IPS DF 4.7 (cell line): ENCODE measurements at regions not wholly inside any gene's neighbourhood (a gene's known extent, or its start where the extent isn't known, plus 50 kb on each side); places are given as distances from the start of the nearest gene placed in this dataset.
"Not testable (repeated sequence)": the region's sequence is repeated elsewhere in the genome, so short reads cannot be mapped to it uniquely, and the experiment has no call there.

Experiments used
- DNase-seq: peaks from one replicate; pipeline ENCODE4 v3.0.0-alpha.2; 2013; ENCODE audit warnings: low spot score; ENCODE audit errors: extremely low read depth

DNA sequence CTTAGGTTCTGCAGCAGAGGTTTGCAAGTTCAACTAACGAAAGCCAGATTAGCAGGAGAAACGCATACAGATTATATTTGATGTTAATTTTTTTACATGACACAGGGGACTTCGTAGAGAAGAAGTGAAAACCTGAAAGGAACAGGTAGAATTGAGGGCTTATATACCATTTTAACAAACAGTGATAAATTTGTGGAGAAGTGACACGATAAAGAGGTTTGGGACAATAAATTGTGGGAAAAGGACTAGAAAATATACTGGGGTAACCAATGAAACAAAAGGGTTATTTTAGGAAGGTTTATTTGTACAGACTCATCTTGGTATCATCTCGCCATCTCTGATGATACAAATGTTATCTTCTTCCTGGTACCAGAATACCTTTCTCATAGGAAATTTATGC, 452.9 kb downstream of the SETD4 start:
- no peak for DNase-seq

- DNase-seq: no peak
Measured at GRCh38 chr21:35606578-35606977, 453.7 kb downstream of the SETD4 start.

- no peak for DNase-seq
Measured at GRCh38 chr21:35606146-35606545, 454.2 kb downstream of the SETD4 start.

GRCh38 chr21:35603494-35603893, 456.8 kb downstream of the SETD4 start:
- no peak for DNase-seq

DNA sequence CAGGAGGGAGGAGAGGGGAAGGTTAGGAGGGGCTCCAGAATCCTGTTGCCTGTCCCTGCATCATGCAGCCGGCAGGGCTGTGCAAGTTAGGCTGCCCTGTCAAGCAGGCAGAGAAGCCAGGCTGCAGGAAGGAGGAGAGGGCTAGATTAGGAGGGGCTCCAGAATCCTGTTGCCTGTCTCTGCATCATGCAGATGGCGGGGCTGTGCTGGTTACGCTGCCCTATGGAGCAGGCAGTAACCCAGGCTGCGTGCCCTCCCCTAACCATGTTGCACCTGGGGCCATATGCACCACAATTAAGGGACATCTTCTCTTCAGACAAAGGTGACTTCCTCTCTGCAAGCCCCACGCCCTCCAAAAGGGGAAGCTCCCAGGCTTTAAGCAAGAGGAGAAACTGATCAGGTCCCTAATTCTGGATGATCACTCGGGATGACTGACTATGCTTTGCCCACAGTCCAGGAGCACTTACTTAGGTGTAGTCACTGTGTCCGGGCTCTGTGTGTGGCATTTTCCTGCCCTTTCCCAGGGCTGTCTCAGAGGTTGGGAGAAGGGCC, 457.4 kb downstream of the SETD4 start:
- DNase-seq: no peak

DNA sequence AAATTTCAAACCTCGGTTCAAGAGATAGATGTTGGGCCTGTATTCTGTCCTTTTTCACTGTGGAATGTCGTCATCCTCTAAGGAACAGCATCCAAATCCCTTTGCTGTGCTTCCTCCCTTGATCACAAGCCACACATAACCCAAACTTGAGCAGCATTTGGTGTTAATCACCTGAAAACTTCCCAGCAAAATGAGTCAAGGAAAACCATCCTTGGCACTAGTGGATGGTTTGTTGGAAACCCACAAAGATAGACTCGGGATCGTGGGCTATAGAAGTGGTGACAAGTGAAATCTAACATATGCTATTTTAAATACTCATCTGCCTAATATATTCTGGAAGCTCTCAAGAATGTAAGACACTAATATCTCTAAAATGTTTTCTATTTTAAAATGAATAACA, 459.1 kb downstream of the SETD4 start:
- no peak for DNase-seq

DNA sequence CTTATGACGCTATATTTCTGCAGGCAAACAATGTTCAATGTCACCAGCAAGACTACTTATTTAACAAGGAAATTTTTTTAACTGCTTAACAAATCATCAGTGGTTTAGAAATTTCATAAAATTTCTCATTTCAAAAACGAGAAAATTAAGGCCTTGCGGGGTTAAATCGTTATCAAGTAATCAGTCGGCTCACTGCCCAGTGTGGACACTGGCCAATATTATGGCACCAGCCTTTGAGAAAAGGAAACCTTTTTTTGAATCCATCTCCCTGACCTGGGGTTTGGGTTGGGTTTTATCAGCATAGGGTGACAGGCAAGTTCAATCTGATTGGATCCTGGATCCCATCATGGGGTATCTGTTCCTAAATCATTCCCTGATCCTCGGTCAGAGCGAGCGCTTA, 461.2 kb downstream of the SETD4 start:
- DNase-seq: no peak

- no peak for DNase-seq
Measured at GRCh38 chr21:35597750-35598339, 462.5 kb downstream of the SETD4 start.

GRCh38 chr21:35594905-35595304, 465.4 kb downstream of the SETD4 start:
- DNase-seq: no peak

GRCh38 chr21:35593000-35593502, 467.3 kb downstream of the SETD4 start:
- DNase-seq: no peak

- DNase-seq: not testable (repeated sequence)
Measured at GRCh38 chr21:35590284-35590683, 470.0 kb downstream of the SETD4 start.

DNA sequence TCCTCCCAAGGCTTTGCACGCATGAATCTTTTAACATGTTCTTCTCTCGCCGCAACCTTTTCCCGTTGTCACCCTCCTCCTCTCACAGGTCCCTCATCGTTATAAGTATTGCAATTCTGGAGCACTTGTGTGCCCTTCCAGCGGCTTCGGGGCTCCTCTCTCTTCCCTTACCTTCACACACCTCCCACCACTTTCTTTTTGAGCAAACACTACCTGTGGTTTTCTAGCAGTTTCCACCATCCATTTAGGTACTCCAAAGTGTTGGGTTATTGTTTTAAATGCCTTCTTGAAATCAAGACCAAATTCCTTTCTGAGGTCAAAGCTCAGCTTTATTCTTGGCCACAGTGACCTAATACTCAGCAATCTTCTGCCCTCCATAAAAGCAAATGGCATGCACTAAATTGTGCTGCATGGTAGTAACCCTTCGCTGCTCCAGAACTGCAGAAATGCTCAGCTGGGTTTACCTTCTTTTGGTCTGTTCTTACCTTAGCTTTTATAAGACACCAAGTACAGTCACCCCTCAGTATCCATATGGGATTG, 472.4 kb downstream of the SETD4 start:
- DNase-seq: no peak

DNA sequence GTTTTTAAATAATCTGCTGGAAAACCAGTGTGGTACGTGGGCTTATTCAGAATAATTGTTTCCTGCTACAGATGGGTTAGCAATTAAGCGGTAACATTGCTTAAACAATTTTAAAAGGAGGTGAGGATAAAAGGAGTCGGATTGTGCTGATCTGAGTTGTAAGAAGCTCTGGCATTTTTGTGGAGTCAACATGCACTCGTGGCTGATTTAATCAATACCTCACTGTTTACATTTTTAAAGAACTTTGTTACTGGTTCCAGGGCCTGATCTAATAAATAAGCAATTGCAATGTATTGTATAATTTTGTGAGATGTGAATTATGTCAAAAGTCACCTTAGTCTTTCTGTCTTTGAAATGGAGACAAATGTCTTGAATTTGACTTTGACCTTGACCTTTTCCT, 474.0 kb downstream of the SETD4 start:
- DNase-seq: no peak

GRCh38 chr21:35585878-35586277, 474.4 kb downstream of the SETD4 start:
- DNase-seq: no peak

GRCh38 chr21:35585155-35585554, 475.2 kb downstream of the SETD4 start:
- DNase-seq: no peak

- DNase-seq: no peak
Measured at GRCh38 chr21:35583566-35584216, 476.6 kb downstream of the SETD4 start.

DNA sequence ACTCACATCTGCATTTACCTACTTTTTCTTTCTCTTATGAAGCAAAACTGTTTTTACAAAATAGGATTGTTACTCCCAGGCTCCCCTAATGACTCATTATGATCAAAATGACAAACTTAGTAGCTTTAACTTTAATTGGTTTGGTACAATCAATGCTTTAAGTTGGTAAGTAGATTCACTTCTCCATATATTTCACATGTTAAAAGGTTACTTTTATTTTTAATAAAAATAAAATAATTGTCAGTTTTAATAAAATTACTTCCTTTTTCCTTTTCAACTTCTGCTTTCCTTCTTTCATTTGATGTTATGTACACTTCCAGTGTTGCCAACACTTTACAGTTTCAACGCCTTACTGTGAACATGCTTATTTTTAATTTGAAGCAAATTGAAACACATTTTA, 477.6 kb downstream of the SETD4 start:
- no peak for DNase-seq

DNA sequence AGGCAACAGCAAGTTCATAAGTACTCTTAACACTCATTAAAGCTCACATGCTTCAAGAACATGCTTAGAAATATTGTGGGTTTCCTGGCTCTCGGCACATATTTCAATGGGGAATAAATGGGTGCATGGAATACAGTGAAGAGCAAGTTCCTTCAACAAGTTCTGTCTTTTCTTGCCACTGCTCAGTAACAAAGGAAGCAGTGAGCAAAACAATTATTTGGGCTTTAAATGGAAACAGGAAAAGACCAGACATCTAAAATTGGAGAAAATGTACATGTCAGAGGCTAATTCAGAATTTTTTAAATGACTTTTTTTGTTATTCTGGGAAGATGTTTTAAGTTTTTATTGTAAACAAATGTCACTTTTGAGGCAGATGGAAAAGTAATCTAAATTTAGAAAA, 478.7 kb downstream of the SETD4 start:
- no peak for DNase-seq

DNA sequence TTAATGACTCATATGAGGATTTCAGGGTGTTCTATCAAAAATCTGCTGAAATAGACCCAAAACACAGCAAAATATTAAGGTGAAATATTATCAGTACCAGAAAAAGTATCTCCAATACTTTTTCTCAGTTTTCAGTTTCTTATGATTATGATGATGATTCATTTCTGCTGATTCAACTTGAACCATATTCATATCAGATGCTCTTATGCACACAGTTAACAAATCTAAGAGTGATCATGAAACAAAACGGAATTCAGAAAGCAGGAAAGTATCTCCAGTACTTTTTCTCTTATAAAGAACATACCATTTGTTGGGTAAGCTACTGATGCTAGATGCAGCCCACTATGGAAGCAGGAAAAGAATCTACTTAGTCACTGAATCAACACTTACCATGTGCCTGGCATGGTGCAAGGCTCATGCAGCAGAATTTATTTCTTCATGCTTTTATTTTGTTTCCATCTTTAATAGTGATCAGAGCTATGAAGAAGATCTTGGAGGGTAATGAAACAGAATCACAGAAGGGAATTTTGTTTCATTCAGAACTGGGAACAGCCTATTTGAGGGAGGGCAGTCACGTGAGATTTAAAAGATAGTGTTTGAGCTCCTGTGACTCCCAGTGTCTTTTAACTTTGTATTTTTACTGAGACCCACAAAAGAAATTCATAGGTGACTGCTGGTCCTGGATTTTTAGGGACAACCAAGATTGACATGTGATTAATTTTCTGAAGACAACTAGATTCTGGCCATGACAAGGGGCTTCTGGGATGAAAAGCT, 480.6 kb downstream of the SETD4 start:
- no peak for DNase-seq

- no peak for DNase-seq
Measured at GRCh38 chr21:35578831-35579471, 481.4 kb downstream of the SETD4 start.

GRCh38 chr21:35578347-35578782, 482.0 kb downstream of the SETD4 start:
- no peak for DNase-seq
